ENCODE measurements at regions not wholly inside any gene's neighbourhood (a gene's known extent, or its start where the extent isn't known, plus 50 kb on each side); places are given as distances from the start of the nearest gene placed in this dataset.

DNA sequence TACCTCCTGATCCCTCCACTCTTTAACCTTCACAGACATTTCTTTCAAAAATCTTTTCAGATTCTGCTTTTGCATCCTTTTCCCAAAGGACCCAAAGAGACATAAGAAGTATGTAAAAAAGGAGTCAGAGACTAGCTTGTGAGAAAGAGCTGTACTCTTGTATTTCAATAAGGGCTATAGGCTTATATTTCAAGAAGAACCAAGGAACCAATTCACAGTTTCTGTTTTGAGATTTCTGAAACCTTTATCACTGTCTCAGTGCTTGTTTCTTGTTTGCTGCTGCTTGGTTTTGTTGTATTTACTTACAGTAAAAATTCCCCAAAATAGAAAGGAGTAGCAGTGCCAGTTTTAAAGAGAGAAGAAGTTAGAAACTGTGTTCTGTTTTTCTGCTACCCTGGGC, 461.6 kb upstream of the ID4 start:
- TF ChIP-seq, protein P1, sequence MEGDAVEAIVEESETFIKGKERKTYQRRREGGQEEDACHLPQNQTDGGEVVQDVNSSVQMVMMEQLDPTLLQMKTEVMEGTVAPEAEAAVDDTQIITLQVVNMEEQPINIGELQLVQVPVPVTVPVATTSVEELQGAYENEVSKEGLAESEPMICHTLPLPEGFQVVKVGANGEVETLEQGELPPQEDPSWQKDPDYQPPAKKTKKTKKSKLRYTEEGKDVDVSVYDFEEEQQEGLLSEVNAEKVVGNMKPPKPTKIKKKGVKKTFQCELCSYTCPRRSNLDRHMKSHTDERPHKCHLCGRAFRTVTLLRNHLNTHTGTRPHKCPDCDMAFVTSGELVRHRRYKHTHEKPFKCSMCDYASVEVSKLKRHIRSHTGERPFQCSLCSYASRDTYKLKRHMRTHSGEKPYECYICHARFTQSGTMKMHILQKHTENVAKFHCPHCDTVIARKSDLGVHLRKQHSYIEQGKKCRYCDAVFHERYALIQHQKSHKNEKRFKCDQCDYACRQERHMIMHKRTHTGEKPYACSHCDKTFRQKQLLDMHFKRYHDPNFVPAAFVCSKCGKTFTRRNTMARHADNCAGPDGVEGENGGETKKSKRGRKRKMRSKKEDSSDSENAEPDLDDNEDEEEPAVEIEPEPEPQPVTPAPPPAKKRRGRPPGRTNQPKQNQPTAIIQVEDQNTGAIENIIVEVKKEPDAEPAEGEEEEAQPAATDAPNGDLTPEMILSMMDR (IDR thresholded peaks at IDR 0.05), result no peak

DNA sequence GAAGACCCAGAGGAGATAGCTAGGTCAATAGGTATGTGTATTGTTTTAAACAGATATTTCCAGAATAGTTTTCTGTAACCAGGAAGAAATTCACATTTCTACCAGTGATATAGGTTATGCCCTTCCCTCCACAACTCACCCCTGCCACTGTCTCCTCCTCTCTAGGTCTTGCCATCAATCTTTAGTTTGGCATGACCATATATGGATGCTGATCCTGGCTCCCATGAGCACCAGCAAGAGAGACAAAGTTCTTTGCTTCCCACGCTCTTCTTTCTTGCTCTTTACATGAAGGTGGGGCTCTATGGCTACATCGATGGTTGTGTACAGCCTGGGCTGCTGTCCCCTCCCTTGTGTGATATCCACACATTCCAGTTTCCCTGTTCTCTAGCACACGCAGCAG, 459.4 kb upstream of the ID4 start:
- TF ChIP-seq, protein P1 (IDR thresholded peaks at IDR 0.05), result no peak

GRCh38 chr6:19380293-19380692, 456.9 kb upstream of the ID4 start:
- TF ChIP-seq, protein P1 (IDR thresholded peaks at IDR 0.05), result no peak

DNA sequence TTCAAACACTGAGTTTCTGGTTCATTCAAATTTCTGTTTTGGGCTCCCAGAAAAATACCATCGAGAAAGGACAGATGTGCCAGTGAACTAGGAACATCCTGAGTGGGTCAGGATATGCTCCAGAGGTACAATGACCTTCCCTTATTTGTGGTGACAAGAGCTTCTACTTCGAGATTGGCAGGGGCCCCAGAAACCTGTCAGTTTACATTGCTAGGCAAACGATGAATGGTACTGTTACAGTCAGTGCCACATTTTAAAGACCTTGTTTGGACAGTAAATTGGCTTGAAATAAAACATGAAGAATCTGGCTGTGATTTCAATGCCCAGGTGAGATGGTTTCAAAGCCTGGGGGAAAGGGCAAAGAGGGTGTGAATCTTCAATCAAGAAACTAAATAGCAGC, 454.5 kb upstream of the ID4 start:
- TF ChIP-seq, protein P1 (IDR thresholded peaks at IDR 0.05), result no peak

DNA sequence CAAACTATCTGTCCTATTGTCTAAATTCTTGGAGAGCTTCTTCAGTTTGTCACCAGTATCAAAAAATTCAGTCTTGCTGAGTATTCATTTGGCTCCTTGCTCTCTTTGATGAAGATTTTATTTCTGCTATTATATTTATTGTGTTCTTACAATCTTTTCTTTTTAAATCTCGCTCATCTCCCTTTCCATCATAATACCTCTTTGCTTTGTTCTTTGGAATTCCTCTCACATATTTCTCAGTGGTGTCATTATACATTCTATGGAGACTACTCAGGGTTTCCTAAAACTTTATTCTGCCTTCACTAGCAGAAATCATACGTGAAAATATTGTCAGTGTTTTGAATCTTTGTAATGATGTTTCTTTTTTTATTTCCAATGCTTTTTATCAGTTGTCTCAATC, 445.2 kb upstream of the ID4 start:
- TF ChIP-seq, protein P1 (IDR thresholded peaks at IDR 0.05), result no peak

GRCh38 chr6:19394051-19394450, 443.1 kb upstream of the ID4 start:
- TF ChIP-seq, protein P1 (IDR thresholded peaks at IDR 0.05), result no peak

GRCh38 chr6:19394687-19395086, 442.5 kb upstream of the ID4 start:
- TF ChIP-seq, protein P1 (IDR thresholded peaks at IDR 0.05), result no peak

DNA sequence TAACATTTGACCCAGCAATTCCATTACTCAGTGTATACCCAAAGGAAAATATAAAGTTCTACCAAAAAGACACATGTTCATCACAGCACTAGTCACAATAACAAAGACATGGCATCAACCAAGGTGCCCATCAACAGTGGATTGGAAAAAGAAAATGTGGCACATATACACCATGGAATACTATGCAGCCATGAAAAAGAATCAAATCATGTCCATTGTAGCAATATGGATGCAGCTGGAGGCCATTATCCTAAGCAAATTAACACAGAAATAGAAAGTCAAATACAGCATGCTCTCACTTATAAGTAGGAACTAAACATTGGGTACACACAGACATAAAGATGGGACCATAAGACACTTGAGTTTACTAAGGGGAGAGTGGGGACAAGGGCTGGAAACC, 441.9 kb upstream of the ID4 start:
- TF ChIP-seq, protein P1 (IDR thresholded peaks at IDR 0.05), result no peak
